H1 (cell line): ENCODE measurements at regions not wholly inside any gene's neighbourhood (a gene's known extent, or its start where the extent isn't known, plus 50 kb on each side); places are given as distances from the start of the nearest gene placed in this dataset.

Experiments
- CTCF ChIA-PET: fragments of 300-600 bp; sonication (Branson Sonifier 250); formaldehyde crosslinking; loops from one replicate; lab custom pipeline; 2021; ENCODE audit not compliant: partially characterized antibody; lab: Charles Lee
- POLR2A ChIA-PET: fragments of 300-600 bp; sonication (Branson Sonifier 250); formaldehyde crosslinking; loops from one replicate; lab custom pipeline; 2021; ENCODE audit warnings: inconsistent platforms; ENCODE audit not compliant: partially characterized antibody; lab: Charles Lee
- DNase-seq, 2 experiments: peaks; one replicate each; pipeline versions ENCODE4 v3.0.0 to v3.0.0-alpha.2; 2010 to 2022; ENCODE audit warnings: low spot score in 2 of 2, low read depth in 1 of 2, mixed read lengths in 1 of 2
- FAIRE-seq: peaks from 2 replicates; lab custom pipeline; 2011; peaks lifted over from hg19 to GRCh38; lab: Jason Lieb, UNC
- H2AFZ ChIP-seq: 2 replicates; pipeline ENCODE4 v1.8.1; 2012; ENCODE audit warnings: low read length, inconsistent platforms
- H2AK5ac ChIP-seq: 2 replicates; pipeline ENCODE4 v1.6.1; 2013; ENCODE audit warnings: low read depth, low read length
- H2BK120ac ChIP-seq: replicated peaks from 2 replicates; pipeline ENCODE3; 2013; ENCODE audit warnings: low read depth, low read length, inconsistent platforms
- H2BK12ac ChIP-seq: 2 replicates; pipeline ENCODE4 v1.6.1; 2013; ENCODE audit warnings: low read depth, low read length
- H2BK15ac ChIP-seq: 2 replicates; pipeline ENCODE4 v1.6.1; 2013; ENCODE audit warnings: low read length
- H2BK20ac ChIP-seq: 2 replicates; pipeline ENCODE4 v1.6.1; 2013; ENCODE audit warnings: low read length
- H2BK5ac ChIP-seq: 2 replicates; pipeline ENCODE4 v1.6.1; 2013; ENCODE audit warnings: low read depth, low read length
- H3K14ac ChIP-seq: 2 replicates; pipeline ENCODE4 v1.6.1; 2013; ENCODE audit warnings: inconsistent platforms; ENCODE audit not compliant: insufficient read length
- H3K18ac ChIP-seq: 2 replicates; pipeline ENCODE4 v1.6.1; 2013; ENCODE audit warnings: low read length; ENCODE audit errors: extremely low read depth
- H3K23ac ChIP-seq: 2 replicates; pipeline ENCODE4 v1.6.1; 2013; ENCODE audit warnings: inconsistent platforms; ENCODE audit not compliant: insufficient read length
- H3K23me2 ChIP-seq: 2 replicates; pipeline ENCODE4 v1.6.1; 2013; ENCODE audit warnings: low read depth, low read length
- H3K27ac ChIP-seq: 2 replicates; pipeline ENCODE4 v1.6.1; 2011; ENCODE audit warnings: low read depth, low read length, inconsistent platforms
- H3K27me3 ChIP-seq, 4 experiments: replicated peaks in 1 of 4; 1 replicate in 1 of 4; 2 replicates in 3 of 4; pipeline versions ENCODE4 v1.6.1 to v1.8.1; 2011 to 2013; ENCODE audit warnings: low read length in 3 of 4, mild to moderate bottlenecking in 3 of 4, inconsistent platforms in 2 of 4, mixed read lengths in 2 of 4, moderate library complexity in 1 of 4; ENCODE audit not compliant: control insufficient read depth in 3 of 4, insufficient read depth in 3 of 4; ENCODE audit errors: extremely low read depth in 1 of 4
- H3K36me3 ChIP-seq, 4 experiments: 2 replicates each; pipeline versions ENCODE4 v1.6.1 to v1.8.1; 2011 to 2013; ENCODE audit warnings: mild to moderate bottlenecking in 4 of 4, low read length in 3 of 4, moderate library complexity in 2 of 4, control low read depth in 1 of 4, inconsistent platforms in 1 of 4; ENCODE audit not compliant: insufficient read depth in 4 of 4, control insufficient read depth in 2 of 4
- H3K4ac ChIP-seq: replicated peaks from 2 replicates; pipeline ENCODE3; 2013; ENCODE audit warnings: low read length, low read depth, mixed read lengths, inconsistent platforms; ENCODE audit not compliant: insufficient read length
- H3K4me1 ChIP-seq, 4 experiments: replicated peaks in 1 of 4; 1 replicate in 1 of 4; 2 replicates in 3 of 4; pipeline versions ENCODE4 v1.6.1 to v1.8.1; 2011 to 2013; ENCODE audit warnings: low read length in 3 of 4, inconsistent platforms in 2 of 4, mixed read lengths in 1 of 4; ENCODE audit not compliant: insufficient read depth in 4 of 4, control insufficient read depth in 3 of 4
- H3K4me2 ChIP-seq, 2 experiments: 2 replicates each; pipeline versions ENCODE4 v1.6.1 to v1.8.1; 2011 to 2013; ENCODE audit warnings: low read depth in 2 of 2, low read length in 2 of 2, control low read depth in 1 of 2, inconsistent platforms in 1 of 2, mild to moderate bottlenecking in 1 of 2; ENCODE audit not compliant: insufficient read depth in 1 of 2
- H3K4me3 ChIP-seq, 4 experiments: fragments of 200-600, 300-600 bp in 1 of 4; sonication (generic), shearing (Covaris generic), sonication (Bioruptor Twin) in 1 of 4; 2 replicates each; pipeline versions ENCODE4 v1.5.1 to v1.8.1; 2011 to 2016; ENCODE audit warnings: low read length in 4 of 4, low read depth in 3 of 4, control low read depth in 2 of 4, inconsistent platforms in 2 of 4, mild to moderate bottlenecking in 2 of 4, mixed read lengths in 1 of 4, moderate library complexity in 1 of 4; ENCODE audit not compliant: insufficient read depth in 2 of 4; ENCODE audit errors: extremely low read depth in 1 of 4
- H3K56ac ChIP-seq: replicated peaks from 2 replicates; pipeline ENCODE3; 2013; ENCODE audit warnings: low read depth, mild to moderate bottlenecking, mixed read lengths, low read length, inconsistent platforms; ENCODE audit not compliant: insufficient read length
- H3K79me1 ChIP-seq: 2 replicates; pipeline ENCODE4 v1.6.1; 2013; ENCODE audit warnings: low read depth, low read length, control low read depth
- H3K79me2 ChIP-seq, 2 experiments: 2 replicates each; pipeline versions ENCODE4 v1.6.1 to v1.8.1; 2012 to 2013; ENCODE audit warnings: low read length in 2 of 2, mild to moderate bottlenecking in 2 of 2, inconsistent platforms in 1 of 2; ENCODE audit not compliant: insufficient read depth in 2 of 2, control insufficient read depth in 1 of 2
- H3K9ac ChIP-seq, 4 experiments: replicated peaks in 1 of 4; 1 replicate in 1 of 4; 2 replicates in 3 of 4; pipeline versions ENCODE4 v1.6.1 to v1.8.1; 2011 to 2013; ENCODE audit warnings: low read depth in 3 of 4, low read length in 3 of 4, control low read depth in 2 of 4, mild to moderate bottlenecking in 2 of 4, moderate library complexity in 2 of 4, inconsistent platforms in 1 of 4; ENCODE audit errors: extremely low read depth in 1 of 4
- H3K9me3 ChIP-seq, 2 experiments: 2 replicates each; pipeline versions ENCODE4 v1.6.1 to v1.8.1; 2012 to 2013; ENCODE audit warnings: mild to moderate bottlenecking in 2 of 2, moderate library complexity in 2 of 2, control low read depth in 1 of 2, inconsistent platforms in 1 of 2, low read depth in 1 of 2, low read length in 1 of 2, mixed read lengths in 1 of 2; ENCODE audit not compliant: insufficient read depth in 2 of 2
- H4K20me1 ChIP-seq, 2 experiments: replicated peaks in 1 of 2; 2 replicates each; pipeline versions ENCODE3 to v1.8.1; 2011 to 2013; ENCODE audit warnings: inconsistent platforms in 2 of 2, low read length in 2 of 2, mild to moderate bottlenecking in 1 of 2; ENCODE audit not compliant: insufficient read depth in 2 of 2, control insufficient read depth in 1 of 2
- H4K5ac ChIP-seq: 2 replicates; pipeline ENCODE4 v1.6.1; 2013; ENCODE audit warnings: low read length, low read depth, mixed read lengths, inconsistent platforms; ENCODE audit not compliant: insufficient read length
- H4K8ac ChIP-seq: 2 replicates; pipeline ENCODE4 v1.8.0; 2013; ENCODE audit warnings: mild to moderate bottlenecking, moderate library complexity, low read length, inconsistent platforms; ENCODE audit not compliant: insufficient read depth; ENCODE audit errors: extremely low read depth
- H4K91ac ChIP-seq: replicated peaks from 2 replicates; pipeline ENCODE3; 2013; ENCODE audit warnings: low read length, mixed read lengths, inconsistent platforms; ENCODE audit not compliant: insufficient read length
- HDAC2 ChIP-seq, 2 experiments: fragments of 300-600 bp in 1 of 2; sonication (generic) in 1 of 2; IDR thresholded peaks; 2 replicates each; pipeline ENCODE4 v1.6.1; 2011 to 2012; ENCODE audit warnings: low read depth in 2 of 2, low read length in 2 of 2, mild to moderate bottlenecking in 2 of 2, moderate library complexity in 2 of 2, borderline replicate concordance in 1 of 2, inconsistent platforms in 1 of 2
- KDM1A ChIP-seq: fragments of 200-600, 300-600 bp; sonication (generic); IDR thresholded peaks from 2 replicates; pipeline ENCODE4 v1.7.1; 2016; ENCODE audit warnings: mild to moderate bottlenecking, low read length, borderline replicate concordance
- NANOG ChIP-seq: IDR thresholded peaks from 2 replicates; pipeline ENCODE4 v1.6.1; 2011; ENCODE audit warnings: low read length, low read depth, mild to moderate bottlenecking, inconsistent platforms; ENCODE audit not compliant: insufficient read depth, poor library complexity, severe bottlenecking
- RBBP5 ChIP-seq: IDR thresholded peaks from 2 replicates; pipeline ENCODE4 v1.7.1; 2012; ENCODE audit warnings: low read depth, mild to moderate bottlenecking, inconsistent platforms, low read length, moderate library complexity, borderline replicate concordance
- RNF2 ChIP-seq: fragments of 200-900, 300-1000 bp; sonication (generic); IDR thresholded peaks from 2 replicates; pipeline ENCODE4 v1.7.1; 2016; ENCODE audit warnings: borderline replicate concordance, low read depth, mild to moderate bottlenecking, antibody characterized with exemption, low read length; ENCODE audit not compliant: poor library complexity, severe bottlenecking; ENCODE audit errors: missing control alignments
- WGBS, 2 experiments: shearing (Covaris generic) in 1 of 2; methylation state at CpG; one replicate each; pipeline versions ENCODE4 v1.1.6 to v1.1.7; 2013 to 2015; ENCODE audit warnings: low lambda C conversion rate in 2 of 2, mixed read lengths in 2 of 2, inconsistent platforms in 1 of 2, low coverage in 1 of 2, missing lambda C conversion rate in 1 of 2; ENCODE audit not compliant: insufficient replicate concordance in 2 of 2, insufficient coverage in 1 of 2, insufficient read length in 1 of 2; ENCODE audit errors: extremely low coverage in 1 of 2, missing lambda C conversion rate in 1 of 2; 5-methylcytosine and 5-hydroxymethylcytosine counted together
- TF ChIP-seq, protein P1 (sequence below): IDR thresholded peaks from 2 replicates; pipeline ENCODE4 v1.6.1; 2011; ENCODE audit warnings: low read depth, mild to moderate bottlenecking, low read length; ENCODE audit not compliant: insufficient read depth

GRCh38 chr1:213921311-213921710 is 66.5 kb upstream of the PROX1 start:
- DNase-seq (no peak), FAIRE-seq (no peak)
- ChIA-PET CTCF (no interaction called here), POLR2A (no interaction called here)
- no peak overlapping the region for H3K9ac ChIP-seq
- H3K18ac ChIP-seq = no peak overlapping the region
- no peaks in the 10 kb centered on the region for H3K9me3 ChIP-seq
- H3K36me3 ChIP-seq = no peaks in the 10 kb centered on the region
- H3K23ac ChIP-seq = no peak overlapping the region
- H2BK12ac ChIP-seq = no peak overlapping the region
- H3K4ac ChIP-seq = no peak overlapping the region
- H2BK20ac ChIP-seq = no peak overlapping the region
- H2BK15ac ChIP-seq = no peak overlapping the region
- H3K4me3 ChIP-seq = no peak overlapping the region
- no peaks in the 10 kb centered on the region for H3K79me1 ChIP-seq
- no peak overlapping the region for H3K56ac ChIP-seq
- H3K4me1 ChIP-seq = no peaks in the 10 kb centered on the region
- no peak overlapping the region for H4K91ac ChIP-seq
- H4K5ac ChIP-seq = no peak overlapping the region
- no peaks in the 10 kb centered on the region for H3K27me3 ChIP-seq
- no peaks in the 10 kb centered on the region for H4K20me1 ChIP-seq
- H2AFZ ChIP-seq = no peak overlapping the region
- no peaks in the 10 kb centered on the region for H3K23me2 ChIP-seq
- H2BK5ac ChIP-seq = no peak overlapping the region
- H2AK5ac ChIP-seq = no peak overlapping the region
- no peak overlapping the region for H3K14ac ChIP-seq
- TF ChIP-seq RNF2 (no peak), KDM1A (no peak), NANOG (no peak), RBBP5 (no peak), HDAC2 (IDR thresholded peaks at IDR 0.05; ENCODE audit: borderline replicate concordance in 1 of 2, low read depth in 2 of 2, low read length in 2 of 2) (no peak)
- TF ChIP-seq, protein P1, sequence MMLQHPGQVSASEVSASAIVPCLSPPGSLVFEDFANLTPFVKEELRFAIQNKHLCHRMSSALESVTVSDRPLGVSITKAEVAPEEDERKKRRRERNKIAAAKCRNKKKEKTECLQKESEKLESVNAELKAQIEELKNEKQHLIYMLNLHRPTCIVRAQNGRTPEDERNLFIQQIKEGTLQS = no peak
- WGBS, 2 experiments = 70% methylated on average over 2 of the region's 2 CpGs; no CpG with 5 or more reads in 1 of the 2 experiments
- no peak overlapping the region for H2BK120ac ChIP-seq
- no peak overlapping the region for H4K8ac ChIP-seq
- H3K4me2 ChIP-seq = no peak overlapping the region
- H3K27ac ChIP-seq = no peak overlapping the region
- H3K79me2 ChIP-seq = no peaks in the 10 kb centered on the region
